ENCODE measurements at regions not wholly inside any gene's neighbourhood (a gene's known extent, or its start where the extent isn't known, plus 50 kb on each side); places are given as distances from the start of the nearest gene placed in this dataset.

DNA sequence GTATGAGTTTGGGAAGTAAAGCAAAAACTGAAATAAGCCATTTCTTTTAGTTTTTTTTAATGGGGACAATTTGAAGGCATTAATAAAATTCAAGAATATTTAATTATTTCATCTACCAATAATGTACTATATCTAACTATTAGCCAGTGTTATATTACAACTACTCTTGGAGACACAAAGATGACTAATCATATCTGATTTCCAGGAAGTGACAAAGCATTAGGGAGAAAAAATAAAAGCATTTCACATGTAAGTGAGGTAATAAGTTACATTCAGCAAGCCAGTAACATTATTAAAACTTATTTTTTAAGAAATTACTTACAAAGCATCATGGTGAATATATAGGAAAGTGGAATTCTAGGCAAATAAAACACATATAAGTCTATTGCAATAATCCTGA is 781.3 kb upstream of the NRXN1 start:
- ATAC-seq, result no peak
- Histone ChIP-seq H3K4me3 (no peak overlapping the region), H3K36me3 (no peaks in the 10 kb centered on the region), H3K27me3 (no peaks in the 10 kb centered on the region), H3K27ac (no peak overlapping the region), H3K9me3 (no peaks in the 10 kb centered on the region), H3K4me1 (no peaks in the 10 kb centered on the region)
- TF ChIP-seq POLR2A (IDR thresholded peaks at IDR 0.05) (no peak), POLR2AphosphoS5 (IDR thresholded peaks at IDR 0.05) (no peak), EP300 (IDR thresholded peaks at IDR 0.05) (no peak)
- TF ChIP-seq, protein P1, sequence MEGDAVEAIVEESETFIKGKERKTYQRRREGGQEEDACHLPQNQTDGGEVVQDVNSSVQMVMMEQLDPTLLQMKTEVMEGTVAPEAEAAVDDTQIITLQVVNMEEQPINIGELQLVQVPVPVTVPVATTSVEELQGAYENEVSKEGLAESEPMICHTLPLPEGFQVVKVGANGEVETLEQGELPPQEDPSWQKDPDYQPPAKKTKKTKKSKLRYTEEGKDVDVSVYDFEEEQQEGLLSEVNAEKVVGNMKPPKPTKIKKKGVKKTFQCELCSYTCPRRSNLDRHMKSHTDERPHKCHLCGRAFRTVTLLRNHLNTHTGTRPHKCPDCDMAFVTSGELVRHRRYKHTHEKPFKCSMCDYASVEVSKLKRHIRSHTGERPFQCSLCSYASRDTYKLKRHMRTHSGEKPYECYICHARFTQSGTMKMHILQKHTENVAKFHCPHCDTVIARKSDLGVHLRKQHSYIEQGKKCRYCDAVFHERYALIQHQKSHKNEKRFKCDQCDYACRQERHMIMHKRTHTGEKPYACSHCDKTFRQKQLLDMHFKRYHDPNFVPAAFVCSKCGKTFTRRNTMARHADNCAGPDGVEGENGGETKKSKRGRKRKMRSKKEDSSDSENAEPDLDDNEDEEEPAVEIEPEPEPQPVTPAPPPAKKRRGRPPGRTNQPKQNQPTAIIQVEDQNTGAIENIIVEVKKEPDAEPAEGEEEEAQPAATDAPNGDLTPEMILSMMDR (IDR thresholded peaks at IDR 0.05), result no peak

DNA sequence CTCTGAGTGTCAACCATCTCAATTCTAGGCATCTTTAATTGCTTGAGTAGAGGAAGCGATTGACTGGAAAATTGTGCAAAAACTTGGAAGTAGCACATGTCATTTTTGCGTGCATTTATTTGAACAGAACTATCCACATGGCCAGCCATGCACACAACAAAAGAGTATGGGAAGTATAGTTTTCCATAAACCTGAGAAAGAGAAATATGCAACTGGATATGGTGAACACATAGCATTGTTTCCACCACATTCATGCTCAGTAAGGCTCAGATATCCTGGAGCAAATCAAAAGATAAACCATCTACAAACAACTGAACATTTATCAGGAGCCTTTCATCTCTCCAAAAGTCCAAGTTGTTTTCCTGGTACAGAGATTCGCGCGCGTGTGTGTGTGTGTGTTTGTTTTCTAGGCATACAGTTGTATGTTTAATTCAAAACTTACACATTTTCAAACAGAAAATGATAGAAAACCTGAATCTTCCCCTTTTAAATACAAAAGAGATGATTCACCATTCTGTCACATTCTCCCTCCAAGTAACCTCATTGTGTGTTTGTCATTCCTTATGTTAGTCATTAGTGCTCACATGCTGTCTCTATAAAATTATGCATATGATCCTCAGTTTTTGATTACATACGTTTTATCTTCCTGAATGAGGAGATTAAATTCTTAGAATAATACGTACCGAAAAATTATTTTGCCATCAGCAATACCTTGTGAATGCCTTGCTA is 780.4 kb upstream of the NRXN1 start:
- H3K4me3 ChIP-seq, result no peak overlapping the region
- no peaks in the 10 kb centered on the region for H3K9me3 ChIP-seq
- no peaks in the 10 kb centered on the region for H3K4me1 ChIP-seq
- no peak overlapping the region for H3K27ac ChIP-seq
- no peaks in the 10 kb centered on the region for H3K36me3 ChIP-seq
- 67 to 69% methylated on average over 9 of the region's 9 CpGs for WGBS, 2 donors (ENCODE audit: low coverage in 1 of 2)
- TF ChIP-seq EP300 (IDR thresholded peaks at IDR 0.05) (no peak), POLR2AphosphoS5 (IDR thresholded peaks at IDR 0.05) (no peak)
- TF ChIP-seq, protein P1 (IDR thresholded peaks at IDR 0.05), result no peak
- ATAC-seq, result no peak
- no peaks in the 10 kb centered on the region for H3K27me3 ChIP-seq

DNA sequence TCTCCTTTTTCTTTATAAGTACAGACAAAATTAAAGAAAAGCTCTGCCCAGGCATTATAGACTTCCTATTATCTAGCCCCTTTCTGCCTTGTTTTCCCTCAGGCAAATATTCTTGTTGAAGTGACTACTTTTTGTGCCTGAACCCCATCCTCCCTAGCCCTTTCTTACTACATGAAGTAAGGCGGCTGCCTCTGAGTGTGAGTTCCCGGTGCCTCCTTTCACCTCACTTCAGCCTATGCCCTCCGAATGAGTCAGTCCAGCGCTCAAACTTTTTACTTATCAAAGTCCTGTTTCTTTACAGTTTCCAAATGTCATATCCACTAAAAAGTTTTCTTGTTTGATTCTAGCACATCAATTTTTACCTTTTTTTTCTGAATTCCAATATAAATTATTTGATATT is 778.3 kb upstream of the NRXN1 start:
- no peaks in the 10 kb centered on the region for H3K36me3 ChIP-seq
- H3K4me3 ChIP-seq, result no peak overlapping the region
- H3K9me3 ChIP-seq, result no peaks in the 10 kb centered on the region
- H3K4me1 ChIP-seq, result no peaks in the 10 kb centered on the region
- TF ChIP-seq POLR2A (IDR thresholded peaks at IDR 0.05) (no peak), EP300 (IDR thresholded peaks at IDR 0.05) (no peak), POLR2AphosphoS5 (IDR thresholded peaks at IDR 0.05) (no peak)
- TF ChIP-seq, protein P1 (IDR thresholded peaks at IDR 0.05), result no peak
- no peak overlapping the region for H3K27ac ChIP-seq
- WGBS, 2 donors (ENCODE audit: low coverage in 1 of 2), result 89 to 95% methylated on average over 4 of the region's 4 CpGs
- no peak for ATAC-seq
- H3K27me3 ChIP-seq, result no peaks in the 10 kb centered on the region

DNA sequence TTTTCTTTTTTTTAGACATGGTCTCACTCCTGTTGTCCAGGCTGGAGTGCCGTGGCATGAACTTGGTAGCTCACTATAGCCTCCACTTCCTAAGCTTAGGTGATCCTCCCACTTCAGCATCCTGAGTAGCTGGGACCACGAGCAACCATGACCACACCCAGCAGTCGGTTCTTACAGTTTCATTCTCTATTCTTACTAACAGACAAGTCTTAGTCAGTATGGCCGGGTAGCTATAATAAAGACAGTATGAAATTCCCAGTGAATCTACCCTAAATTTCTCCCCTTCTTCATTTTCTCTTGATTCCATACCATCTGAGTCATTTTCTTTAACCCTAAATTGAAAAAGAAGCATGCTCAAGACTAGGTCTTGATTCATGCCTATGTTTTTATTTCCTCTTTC is 775.3 kb upstream of the NRXN1 start:
- WGBS, 2 donors (ENCODE audit: low coverage in 1 of 2), result 86 to 100% methylated on average over 1 to 4 of the region's 4 CpGs
- Histone ChIP-seq H3K4me1 (no peaks in the 10 kb centered on the region), H3K36me3 (no peaks in the 10 kb centered on the region), H3K27me3 (no peaks in the 10 kb centered on the region), H3K9me3 (no peaks in the 10 kb centered on the region), H3K27ac (no peak overlapping the region), H3K4me3 (no peak overlapping the region)
- TF ChIP-seq, protein P1 (IDR thresholded peaks at IDR 0.05), result no peak
- TF ChIP-seq POLR2AphosphoS5 (IDR thresholded peaks at IDR 0.05), result no peak
- no peak for TF ChIP-seq EP300 (IDR thresholded peaks at IDR 0.05)
- no peak for TF ChIP-seq POLR2A (IDR thresholded peaks at IDR 0.05)
- ATAC-seq, result no peak

DNA sequence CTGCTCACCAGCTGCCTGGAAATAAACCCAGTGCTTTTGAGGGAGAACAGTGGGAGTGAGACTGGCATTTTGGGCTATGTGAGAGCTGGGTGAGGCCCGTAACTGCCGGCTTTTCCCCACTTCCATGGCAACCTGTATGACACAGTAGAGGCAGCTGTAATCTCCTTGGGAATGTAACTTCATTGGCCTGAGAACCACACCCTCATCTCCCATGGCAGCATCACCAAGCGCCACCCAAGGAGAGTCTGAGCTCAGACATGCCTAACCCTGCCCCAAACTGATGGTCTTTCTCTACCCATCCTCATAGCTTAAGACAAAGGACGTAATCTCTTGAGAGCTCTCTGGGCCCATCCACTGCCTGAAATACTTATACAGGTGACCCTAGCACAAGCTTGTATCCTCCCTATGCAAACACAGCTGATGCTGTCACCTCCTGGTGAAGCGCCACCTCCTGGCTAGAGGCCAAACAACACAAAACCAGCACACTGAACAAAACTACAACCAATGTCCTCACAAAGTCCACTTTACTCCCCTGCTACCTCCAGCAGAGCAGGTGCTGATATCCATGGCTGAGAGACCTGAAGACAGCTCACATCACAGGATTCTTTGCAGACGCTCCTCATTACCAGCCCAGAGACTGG is 763.4 kb upstream of the NRXN1 start:
- Histone ChIP-seq H3K27ac (no peak overlapping the region), H3K4me1 (no peaks in the 10 kb centered on the region), H3K4me3 (no peak overlapping the region), H3K9me3 (peaks cover 0 to 4% (median 0%) of the 10 kb centered on the region in 3 donors), H3K27me3 (no peaks in the 10 kb centered on the region), H3K36me3 (no peaks in the 10 kb centered on the region)
- 90% methylated on average over 2 of the region's 6 CpGs; no CpG with 5 or more reads in 1 of the 2 donors for WGBS, 2 donors (ENCODE audit: low coverage in 1 of 2)
- TF ChIP-seq, protein P1 (IDR thresholded peaks at IDR 0.05), result no peak
- TF ChIP-seq POLR2AphosphoS5 (IDR thresholded peaks at IDR 0.05), result no peak
- no peak for TF ChIP-seq EP300 (IDR thresholded peaks at IDR 0.05)
- no peak for TF ChIP-seq POLR2A (IDR thresholded peaks at IDR 0.05)
- ATAC-seq, result no peak
